Panc1 (cell line): ENCODE measurements at regions not wholly inside any gene's neighbourhood (a gene's known extent, or its start where the extent isn't known, plus 50 kb on each side); places are given as distances from the start of the nearest gene placed in this dataset.

Source experiments
- ATAC-seq: fragments of 200-7000 bp; cut with Tn5 transposase; 2 replicates; pipeline ENCODE4 v1.9.1; 2020; ENCODE audit warnings: mild to moderate bottlenecking, moderate library complexity
- BruUV-seq: library from RNA; stranded (reverse); fragments of 400-500 nt; replicated peaks from 2 replicates; lab custom pipeline; 2021; lab: Mats Ljungman, UMichigan
- CTCF ChIA-PET: fragments of 300-600 bp; sonication (Branson Sonifier 250); formaldehyde crosslinking; loops from one replicate; lab custom pipeline; 2022; ENCODE audit warnings: antibody characterized with exemption; lab: Charles Lee
- POLR2A ChIA-PET: fragments of 300-600 bp; sonication (Branson Sonifier 250); formaldehyde crosslinking; loops from one replicate; lab custom pipeline; 2022; ENCODE audit warnings: antibody characterized with exemption; lab: Charles Lee
- DNase-seq: peaks from one replicate; pipeline ENCODE4 v3.0.0-alpha.2; 2010; ENCODE audit warnings: low read depth, low spot score
- H3K27ac ChIP-seq: 2 replicates; pipeline ENCODE4 v1.5.1; 2011; ENCODE audit warnings: mild to moderate bottlenecking, low read length, inconsistent platforms
- H3K27me3 ChIP-seq: fragments of 200-500 bp; sonication (Bioruptor generic); 2 replicates; pipeline ENCODE4 v1.6.0; 2014; ENCODE audit warnings: low read length, inconsistent platforms; ENCODE audit not compliant: control insufficient read depth, insufficient read depth
- H3K36me3 ChIP-seq: fragments of 200-500 bp; sonication (Bioruptor generic); 2 replicates; pipeline ENCODE4 v1.5.1; 2014; ENCODE audit warnings: inconsistent platforms, mild to moderate bottlenecking, low read length, moderate library complexity; ENCODE audit not compliant: control insufficient read depth, insufficient read depth
- H3K4me1 ChIP-seq: 2 replicates; pipeline ENCODE4 v1.5.1; 2011; ENCODE audit warnings: inconsistent platforms, mild to moderate bottlenecking, low read length, moderate library complexity; ENCODE audit not compliant: control insufficient read depth, insufficient read depth
- H3K4me3 ChIP-seq, 2 experiments: 2 replicates each; pipeline ENCODE4 v1.5.1; 2011 to 2012; ENCODE audit warnings: low read depth in 2 of 2, low read length in 2 of 2, mild to moderate bottlenecking in 2 of 2, inconsistent platforms in 1 of 2, moderate library complexity in 1 of 2
- H3K9me3 ChIP-seq: fragments of 200-500 bp; sonication (Bioruptor generic); 2 replicates; pipeline ENCODE4 v1.5.1; 2014; ENCODE audit warnings: low read depth, mild to moderate bottlenecking, inconsistent platforms, low read length, moderate library complexity; ENCODE audit not compliant: control insufficient read depth, insufficient read depth
- POLR2AphosphoS5 ChIP-seq: IDR thresholded peaks from 2 replicates; pipeline ENCODE4 v1.6.1; 2012; ENCODE audit warnings: mild to moderate bottlenecking, low read depth, low read length, moderate library complexity
- SIN3A ChIP-seq: IDR thresholded peaks from 2 replicates; pipeline ENCODE4 v1.6.1; 2012; ENCODE audit warnings: low read depth, mild to moderate bottlenecking, low read length, moderate library complexity, borderline replicate concordance; ENCODE audit not compliant: insufficient read depth
- TCF7L2 ChIP-seq: IDR thresholded peaks from 2 replicates; pipeline ENCODE4 v1.6.1; 2011; ENCODE audit warnings: mild to moderate bottlenecking, low read depth, low read length, inconsistent platforms
- in situ Hi-C: cut with HindIII; loops from 2 replicates; pipeline ENCODE4 v1.10.0; 2016; ENCODE audit warnings: low sequenced_read_pairs, low pct_unique_long_range_greater_than_20kb
- intact Hi-C: fragments of 100-400 bp; cut with micrococcal nuclease; formaldehyde crosslinking; loops from one replicate; pipeline ENCODE4 v1.10.0; 2022; ENCODE audit not compliant: unreplicated experiment
- TF ChIP-seq, protein P1 (sequence below), 2 experiments: IDR thresholded peaks; 2 replicates each; pipeline ENCODE4 v1.6.1; 2011 to 2012; ENCODE audit warnings: low read depth in 2 of 2, control low read depth in 1 of 2, low read length in 1 of 2, mild to moderate bottlenecking in 1 of 2, moderate library complexity in 1 of 2; ENCODE audit not compliant: insufficient read depth in 1 of 2
- TF ChIP-seq, protein P2 (sequence below): fragments of 450-650 bp; IDR thresholded peaks from 2 replicates; pipeline ENCODE4 v1.5.1; 2017; ENCODE audit warnings: mild to moderate bottlenecking

DNA sequence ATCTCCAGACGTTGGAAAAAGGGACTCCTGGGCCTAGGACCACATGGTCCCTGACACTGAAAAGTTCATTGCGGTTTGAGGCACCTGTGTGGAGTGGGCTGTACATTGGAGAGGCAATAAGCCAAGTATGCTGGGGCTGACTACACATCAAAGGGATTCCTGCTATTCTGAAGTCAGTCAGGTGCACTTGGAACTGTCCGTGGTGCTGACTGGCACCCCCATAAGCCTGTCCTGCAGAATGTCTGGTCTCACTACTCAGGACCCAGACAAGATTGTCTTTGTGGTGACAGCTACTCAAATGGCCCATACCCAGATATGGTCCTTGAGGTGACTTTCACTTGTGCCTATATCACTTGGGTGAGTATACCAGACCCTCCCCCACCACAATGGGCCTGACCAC, 150.6 kb downstream of the RWDD3 start:
- no peak for TF ChIP-seq TCF7L2
- no peak for TF ChIP-seq POLR2AphosphoS5
- TF ChIP-seq, protein P1, sequence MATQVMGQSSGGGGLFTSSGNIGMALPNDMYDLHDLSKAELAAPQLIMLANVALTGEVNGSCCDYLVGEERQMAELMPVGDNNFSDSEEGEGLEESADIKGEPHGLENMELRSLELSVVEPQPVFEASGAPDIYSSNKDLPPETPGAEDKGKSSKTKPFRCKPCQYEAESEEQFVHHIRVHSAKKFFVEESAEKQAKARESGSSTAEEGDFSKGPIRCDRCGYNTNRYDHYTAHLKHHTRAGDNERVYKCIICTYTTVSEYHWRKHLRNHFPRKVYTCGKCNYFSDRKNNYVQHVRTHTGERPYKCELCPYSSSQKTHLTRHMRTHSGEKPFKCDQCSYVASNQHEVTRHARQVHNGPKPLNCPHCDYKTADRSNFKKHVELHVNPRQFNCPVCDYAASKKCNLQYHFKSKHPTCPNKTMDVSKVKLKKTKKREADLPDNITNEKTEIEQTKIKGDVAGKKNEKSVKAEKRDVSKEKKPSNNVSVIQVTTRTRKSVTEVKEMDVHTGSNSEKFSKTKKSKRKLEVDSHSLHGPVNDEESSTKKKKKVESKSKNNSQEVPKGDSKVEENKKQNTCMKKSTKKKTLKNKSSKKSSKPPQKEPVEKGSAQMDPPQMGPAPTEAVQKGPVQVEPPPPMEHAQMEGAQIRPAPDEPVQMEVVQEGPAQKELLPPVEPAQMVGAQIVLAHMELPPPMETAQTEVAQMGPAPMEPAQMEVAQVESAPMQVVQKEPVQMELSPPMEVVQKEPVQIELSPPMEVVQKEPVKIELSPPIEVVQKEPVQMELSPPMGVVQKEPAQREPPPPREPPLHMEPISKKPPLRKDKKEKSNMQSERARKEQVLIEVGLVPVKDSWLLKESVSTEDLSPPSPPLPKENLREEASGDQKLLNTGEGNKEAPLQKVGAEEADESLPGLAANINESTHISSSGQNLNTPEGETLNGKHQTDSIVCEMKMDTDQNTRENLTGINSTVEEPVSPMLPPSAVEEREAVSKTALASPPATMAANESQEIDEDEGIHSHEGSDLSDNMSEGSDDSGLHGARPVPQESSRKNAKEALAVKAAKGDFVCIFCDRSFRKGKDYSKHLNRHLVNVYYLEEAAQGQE (IDR thresholded peaks at IDR 0.05; ENCODE audit: insufficient read depth in 1 of 2, low read depth in 2 of 2, low read length in 1 of 2): peak; percentile 78 to 79; a peak in 3 of 4 replicates
- TF ChIP-seq, protein P2, sequence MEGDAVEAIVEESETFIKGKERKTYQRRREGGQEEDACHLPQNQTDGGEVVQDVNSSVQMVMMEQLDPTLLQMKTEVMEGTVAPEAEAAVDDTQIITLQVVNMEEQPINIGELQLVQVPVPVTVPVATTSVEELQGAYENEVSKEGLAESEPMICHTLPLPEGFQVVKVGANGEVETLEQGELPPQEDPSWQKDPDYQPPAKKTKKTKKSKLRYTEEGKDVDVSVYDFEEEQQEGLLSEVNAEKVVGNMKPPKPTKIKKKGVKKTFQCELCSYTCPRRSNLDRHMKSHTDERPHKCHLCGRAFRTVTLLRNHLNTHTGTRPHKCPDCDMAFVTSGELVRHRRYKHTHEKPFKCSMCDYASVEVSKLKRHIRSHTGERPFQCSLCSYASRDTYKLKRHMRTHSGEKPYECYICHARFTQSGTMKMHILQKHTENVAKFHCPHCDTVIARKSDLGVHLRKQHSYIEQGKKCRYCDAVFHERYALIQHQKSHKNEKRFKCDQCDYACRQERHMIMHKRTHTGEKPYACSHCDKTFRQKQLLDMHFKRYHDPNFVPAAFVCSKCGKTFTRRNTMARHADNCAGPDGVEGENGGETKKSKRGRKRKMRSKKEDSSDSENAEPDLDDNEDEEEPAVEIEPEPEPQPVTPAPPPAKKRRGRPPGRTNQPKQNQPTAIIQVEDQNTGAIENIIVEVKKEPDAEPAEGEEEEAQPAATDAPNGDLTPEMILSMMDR: no peak
- TF ChIP-seq SIN3A: no peak
- no peak for ATAC-seq
- no peaks in the 10 kb centered on the region for H3K36me3 ChIP-seq
- no peaks in the 10 kb centered on the region for H3K27me3 ChIP-seq
- in situ Hi-C loops: no loop called here
- no peak overlapping the region for H3K27ac ChIP-seq
- no TSS peak for BruUV-seq
- H3K4me3 ChIP-seq: no peak overlapping the region
- DNase-seq: no peak
- no peaks in the 10 kb centered on the region for H3K9me3 ChIP-seq
- ChIA-PET POLR2A (no interaction called here), CTCF (no interaction called here)
- no peaks in the 10 kb centered on the region for H3K4me1 ChIP-seq
- intact Hi-C loops: no loop called here

DNA sequence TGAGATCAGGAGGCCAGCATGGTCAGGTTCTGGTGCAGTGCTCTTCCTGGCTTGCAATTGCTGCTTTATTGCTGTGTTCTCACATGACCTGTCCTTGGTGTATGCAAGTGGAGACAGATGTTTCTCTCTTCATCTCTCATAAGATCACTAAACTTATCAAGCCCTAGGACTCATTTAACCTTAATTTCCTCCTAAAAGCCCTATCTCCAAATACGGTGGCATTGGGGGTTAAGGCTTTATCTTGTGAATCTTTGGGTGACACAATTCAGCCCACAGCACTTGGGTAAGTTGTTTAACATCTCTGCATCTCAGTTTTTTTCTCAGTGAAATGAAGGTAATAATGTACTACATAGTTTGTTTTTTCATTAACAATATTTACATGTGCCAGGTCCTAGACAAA, 152.4 kb downstream of the RWDD3 start:
- no TSS peak for BruUV-seq
- TF ChIP-seq, protein P1 (IDR thresholded peaks at IDR 0.05; ENCODE audit: insufficient read depth in 1 of 2, low read depth in 2 of 2, low read length in 1 of 2): no peak
- TF ChIP-seq POLR2AphosphoS5: no peak
- TF ChIP-seq TCF7L2: no peak
- TF ChIP-seq SIN3A: no peak
- TF ChIP-seq, protein P2: no peak
- no peak overlapping the region for H3K27ac ChIP-seq
- DNase-seq (no peak), ATAC-seq (no peak)
- H3K27me3 ChIP-seq: no peaks in the 10 kb centered on the region
- no peaks in the 10 kb centered on the region for H3K36me3 ChIP-seq
- no peaks in the 10 kb centered on the region for H3K9me3 ChIP-seq
- ChIA-PET POLR2A (no interaction called here), CTCF (no interaction called here)
- in situ Hi-C loops: no loop called here
- no peak overlapping the region for H3K4me3 ChIP-seq
- intact Hi-C loops: no loop called here
- no peaks in the 10 kb centered on the region for H3K4me1 ChIP-seq
